Hepatocyte (in vitro differentiated cells): ENCODE measurements at regions not wholly inside any gene's neighbourhood (a gene's known extent, or its start where the extent isn't known, plus 50 kb on each side); places are given as distances from the start of the nearest gene placed in this dataset.

Source experiments
- EZH2phosphoT487 ChIP-seq: fragments of 200-600 bp; sonication (generic); IDR thresholded peaks from one replicate; pipeline ENCODE4 v1.6.1; 2018; ENCODE audit warnings: antibody characterized with exemption, mild to moderate bottlenecking, low read depth, moderate library complexity; ENCODE audit not compliant: unreplicated experiment, severe bottlenecking
- TF ChIP-seq, protein P1 (sequence below): fragments of 200-600 bp; sonication (generic); IDR thresholded peaks from 2 replicates; pipeline ENCODE4 v1.5.1; 2016; ENCODE audit warnings: antibody characterized with exemption, mild to moderate bottlenecking; ENCODE audit not compliant: poor library complexity

DNA sequence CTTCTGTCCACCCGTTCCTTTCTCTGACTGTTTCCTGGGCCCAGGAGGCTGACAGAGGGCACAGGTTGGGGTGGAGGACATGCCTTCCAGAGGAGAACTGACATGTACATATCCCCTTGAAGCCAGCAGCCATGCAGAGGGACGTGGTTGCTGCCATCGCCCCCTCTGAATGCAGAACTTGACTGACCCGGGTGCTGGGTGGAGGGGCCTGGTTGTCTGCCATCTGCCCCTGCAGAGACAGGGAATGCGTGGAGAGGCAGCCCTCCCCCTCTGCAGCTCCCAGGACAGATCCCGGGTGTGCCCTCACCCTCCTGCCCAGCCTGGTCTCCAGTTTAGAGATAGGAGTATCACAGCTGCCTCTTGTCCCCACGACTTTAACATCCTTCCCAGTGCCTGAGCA, 383.0 kb upstream of the B3GAT1 start:
- TF ChIP-seq, protein P1, sequence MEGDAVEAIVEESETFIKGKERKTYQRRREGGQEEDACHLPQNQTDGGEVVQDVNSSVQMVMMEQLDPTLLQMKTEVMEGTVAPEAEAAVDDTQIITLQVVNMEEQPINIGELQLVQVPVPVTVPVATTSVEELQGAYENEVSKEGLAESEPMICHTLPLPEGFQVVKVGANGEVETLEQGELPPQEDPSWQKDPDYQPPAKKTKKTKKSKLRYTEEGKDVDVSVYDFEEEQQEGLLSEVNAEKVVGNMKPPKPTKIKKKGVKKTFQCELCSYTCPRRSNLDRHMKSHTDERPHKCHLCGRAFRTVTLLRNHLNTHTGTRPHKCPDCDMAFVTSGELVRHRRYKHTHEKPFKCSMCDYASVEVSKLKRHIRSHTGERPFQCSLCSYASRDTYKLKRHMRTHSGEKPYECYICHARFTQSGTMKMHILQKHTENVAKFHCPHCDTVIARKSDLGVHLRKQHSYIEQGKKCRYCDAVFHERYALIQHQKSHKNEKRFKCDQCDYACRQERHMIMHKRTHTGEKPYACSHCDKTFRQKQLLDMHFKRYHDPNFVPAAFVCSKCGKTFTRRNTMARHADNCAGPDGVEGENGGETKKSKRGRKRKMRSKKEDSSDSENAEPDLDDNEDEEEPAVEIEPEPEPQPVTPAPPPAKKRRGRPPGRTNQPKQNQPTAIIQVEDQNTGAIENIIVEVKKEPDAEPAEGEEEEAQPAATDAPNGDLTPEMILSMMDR: no peak
- TF ChIP-seq EZH2phosphoT487: no peak
